Spleen (tissue), 7 donors: ENCODE measurements at regions not wholly inside any gene's neighbourhood (a gene's known extent, or its start where the extent isn't known, plus 50 kb on each side); places are given as distances from the start of the nearest gene placed in this dataset.
"Not testable (repeated sequence)": the region's sequence is repeated elsewhere in the genome, so short reads cannot be mapped to it uniquely, and the experiment has no call there.

ENCODE experiments used
- POLR2A ChIP-seq, 3 donors: fragments of 450-650 bp; IDR thresholded peaks; one replicate each; pipeline ENCODE4 v1.5.1; 2017; ENCODE audit warnings: antibody characterized with exemption in 3 of 3, mild to moderate bottlenecking in 1 of 3
- TF ChIP-seq, protein P1 (sequence below), 11 experiments: fragments of 200-600 bp in 7 of 11; fragments of 450-650 bp in 4 of 11; sonication (generic) in 4 of 11; IDR thresholded peaks in 8 of 11; conservative IDR thresholded peaks in 3 of 11; 1 replicate in 7 of 11; 2 replicates in 4 of 11; pipeline versions ENCODE4 v1.4.0 to v1.8.0; 2016 to 2021; ENCODE audit warnings: antibody characterized with exemption in 11 of 11, inconsistent platforms in 4 of 11, mild to moderate bottlenecking in 1 of 11
- donor health status: DM: no; HTN: no; CAD: no; lungs with moderate emphysema.
- donor health status: DM: no; HTN: no; CAD: no.
- donor health status: DM: no; HTN: no; CAD: no.

DNA sequence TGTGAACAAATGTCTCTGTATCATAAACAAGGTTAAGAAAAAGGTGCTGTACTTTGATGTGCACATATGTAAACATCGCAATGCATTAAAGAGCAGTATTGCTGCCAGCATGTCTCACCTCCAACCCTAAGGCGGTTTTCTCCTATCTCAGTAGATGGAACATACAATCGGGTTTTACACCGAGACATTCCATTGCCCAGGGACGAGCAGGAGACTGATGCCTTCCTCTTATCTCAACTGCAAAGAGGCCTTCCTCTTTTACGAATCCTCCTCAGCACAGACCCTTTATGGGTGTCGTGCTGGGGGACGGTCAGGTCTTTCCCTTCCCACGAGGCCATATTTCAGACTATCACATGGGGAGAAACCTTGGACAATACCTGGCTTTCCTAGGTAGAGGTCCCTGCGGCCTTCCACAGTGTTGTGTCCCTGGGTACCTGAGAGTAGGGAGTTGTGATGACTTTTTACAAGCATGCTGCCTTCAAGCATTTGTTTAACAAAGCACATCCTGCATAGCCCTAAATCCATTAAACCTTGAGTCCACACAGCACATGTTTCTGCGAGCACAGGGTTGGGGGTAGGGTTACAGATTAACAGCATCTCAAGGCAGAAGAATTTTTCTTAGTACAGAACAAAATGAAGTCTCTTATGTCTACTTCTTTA, 1411.2 kb downstream of the EFNA5 start:
- TF ChIP-seq, protein P1, sequence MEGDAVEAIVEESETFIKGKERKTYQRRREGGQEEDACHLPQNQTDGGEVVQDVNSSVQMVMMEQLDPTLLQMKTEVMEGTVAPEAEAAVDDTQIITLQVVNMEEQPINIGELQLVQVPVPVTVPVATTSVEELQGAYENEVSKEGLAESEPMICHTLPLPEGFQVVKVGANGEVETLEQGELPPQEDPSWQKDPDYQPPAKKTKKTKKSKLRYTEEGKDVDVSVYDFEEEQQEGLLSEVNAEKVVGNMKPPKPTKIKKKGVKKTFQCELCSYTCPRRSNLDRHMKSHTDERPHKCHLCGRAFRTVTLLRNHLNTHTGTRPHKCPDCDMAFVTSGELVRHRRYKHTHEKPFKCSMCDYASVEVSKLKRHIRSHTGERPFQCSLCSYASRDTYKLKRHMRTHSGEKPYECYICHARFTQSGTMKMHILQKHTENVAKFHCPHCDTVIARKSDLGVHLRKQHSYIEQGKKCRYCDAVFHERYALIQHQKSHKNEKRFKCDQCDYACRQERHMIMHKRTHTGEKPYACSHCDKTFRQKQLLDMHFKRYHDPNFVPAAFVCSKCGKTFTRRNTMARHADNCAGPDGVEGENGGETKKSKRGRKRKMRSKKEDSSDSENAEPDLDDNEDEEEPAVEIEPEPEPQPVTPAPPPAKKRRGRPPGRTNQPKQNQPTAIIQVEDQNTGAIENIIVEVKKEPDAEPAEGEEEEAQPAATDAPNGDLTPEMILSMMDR (IDR thresholded peaks at IDR 0.05 in 8 of 11, conservative IDR thresholded peaks at IDR 0.05 in 3 of 11) = not testable (repeated sequence)
- TF ChIP-seq POLR2A (IDR thresholded peaks at IDR 0.05) = not testable (repeated sequence)
